Activated naive CD4-positive, alpha-beta T cell (primary cell): ENCODE measurements at regions not wholly inside any gene's neighbourhood (a gene's known extent, or its start where the extent isn't known, plus 50 kb on each side); places are given as distances from the start of the nearest gene placed in this dataset.
"Not testable (repeated sequence)": the region's sequence is repeated elsewhere in the genome, so short reads cannot be mapped to it uniquely, and the experiment has no call there.

Source experiments
- DNase-seq, 4 experiments: peaks; one replicate each; lab custom pipeline; 2025; lab: John Stamatoyannopoulos, UW

- no peak for DNase-seq
Observed at GRCh38 chr13:73338389-73338788, 279.6 kb downstream of the KLF5 start.

GRCh38 chr13:73337532-73337931 is 278.7 kb downstream of the KLF5 start:
- DNase-seq, result no peak

- no peak for DNase-seq
Observed at GRCh38 chr13:73336773-73337172, 278.0 kb downstream of the KLF5 start.

- DNase-seq, result no peak
Observed at GRCh38 chr13:73335944-73336343, 277.1 kb downstream of the KLF5 start.

GRCh38 chr13:73335210-73335609 is 276.4 kb downstream of the KLF5 start:
- no peak for DNase-seq

- DNase-seq, result no peak
Observed at GRCh38 chr13:73334445-73334844, 275.6 kb downstream of the KLF5 start.

- no peak for DNase-seq
Observed at GRCh38 chr13:73331556-73331955, 272.8 kb downstream of the KLF5 start.

- DNase-seq, result no peak
Observed at GRCh38 chr13:73329355-73329754, 270.6 kb downstream of the KLF5 start.

GRCh38 chr13:73327579-73327978 is 268.8 kb downstream of the KLF5 start:
- DNase-seq, result no peak

GRCh38 chr13:73325723-73326558 is 267.1 kb downstream of the KLF5 start:
- DNase-seq, result no peak

- DNase-seq, result no peak
Observed at GRCh38 chr13:73324842-73325722, 266.3 kb downstream of the KLF5 start.

GRCh38 chr13:73323615-73324014 is 264.8 kb downstream of the KLF5 start:
- no peak for DNase-seq

GRCh38 chr13:73321043-73321442 is 262.2 kb downstream of the KLF5 start:
- no peak for DNase-seq

- no peak for DNase-seq
Observed at GRCh38 chr13:73317140-73317539, 258.3 kb downstream of the KLF5 start.

- no peak for DNase-seq
Observed at GRCh38 chr13:73310366-73310765, 251.6 kb downstream of the KLF5 start.

GRCh38 chr13:73307481-73307880 is 248.7 kb downstream of the KLF5 start:
- no peak for DNase-seq

GRCh38 chr13:73306688-73307087 is 247.9 kb downstream of the KLF5 start:
- DNase-seq, result no peak

- no peak for DNase-seq
Observed at GRCh38 chr13:73304442-73304841, 245.6 kb downstream of the KLF5 start.

GRCh38 chr13:73303851-73304250 is 245.0 kb downstream of the KLF5 start:
- no peak for DNase-seq

- DNase-seq, result not testable (repeated sequence)
Observed at GRCh38 chr13:73301622-73302021, 242.8 kb downstream of the KLF5 start.

GRCh38 chr13:73300718-73301425 is 242.1 kb downstream of the KLF5 start:
- no peak for DNase-seq

GRCh38 chr13:73299787-73300186 is 241.0 kb downstream of the KLF5 start:
- no peak for DNase-seq
